HG03103 (cell line): ENCODE measurements at regions not wholly inside any gene's neighbourhood (a gene's known extent, or its start where the extent isn't known, plus 50 kb on each side); places are given as distances from the start of the nearest gene placed in this dataset.
A peak's percentile ranks its signal among the peaks of the same experiment; 100 is the strongest.
"Not testable (repeated sequence)": the region's sequence is repeated elsewhere in the genome, so short reads cannot be mapped to it uniquely, and the experiment has no call there.

ENCODE experiments used
- ATAC-seq: cut with Tn5 transposase; IDR thresholded peaks from one replicate; pipeline ENCODE4 v1.9.1; 2021; ENCODE audit warnings: low read depth; ENCODE audit not compliant: unreplicated experiment

DNA sequence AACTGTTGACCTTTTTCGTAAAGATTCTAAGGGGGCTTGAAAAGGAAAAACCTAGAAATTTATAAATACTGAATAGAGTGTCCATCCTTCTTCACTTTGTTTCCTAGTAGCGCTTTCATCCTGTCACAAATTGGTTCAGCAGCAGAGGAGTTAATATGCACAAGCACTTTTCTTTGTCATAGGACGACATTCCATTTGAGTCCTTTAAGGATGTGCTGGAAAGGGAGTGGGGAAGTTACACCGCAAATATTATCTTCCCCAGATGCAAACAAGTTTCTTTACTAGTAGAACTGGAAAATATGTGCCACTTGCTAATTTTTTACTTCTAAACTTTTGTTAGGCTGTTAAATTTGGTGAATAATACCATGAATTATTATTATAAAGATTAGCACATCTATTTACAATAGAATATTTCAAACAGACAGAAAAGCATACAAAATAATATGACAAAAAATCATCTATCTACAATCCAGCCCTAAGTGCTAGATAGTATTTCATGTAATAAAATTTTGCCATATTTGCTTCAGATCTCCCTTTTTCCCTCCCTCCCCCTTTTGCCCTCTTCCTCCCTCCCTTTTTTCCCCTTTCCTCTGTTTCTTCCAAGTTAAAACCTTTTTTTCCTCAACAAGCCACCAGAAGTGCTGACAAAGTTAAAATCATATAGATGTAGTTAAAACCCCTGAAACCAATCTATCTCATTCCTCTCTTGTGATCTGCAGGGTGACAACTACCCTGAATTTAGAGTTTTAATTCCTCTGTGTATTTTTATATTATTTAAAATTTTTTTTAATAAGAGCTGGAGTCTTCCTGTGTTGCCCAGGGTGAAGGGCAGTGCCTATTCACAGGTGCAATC is 50.5 kb upstream of the MAP4K3 start:
- ATAC-seq: no peak

- no peak for ATAC-seq
Measured at GRCh38 chr2:39488450-39488849, 51.4 kb upstream of the MAP4K3 start.

- no peak for ATAC-seq
Measured at GRCh38 chr2:39490586-39490985, 53.5 kb upstream of the MAP4K3 start.

- peak; percentile 6 for ATAC-seq
Measured at GRCh38 chr2:39491653-39492052, 54.6 kb upstream of the MAP4K3 start.

GRCh38 chr2:39492095-39492590 is 55.1 kb upstream of the MAP4K3 start:
- ATAC-seq: peak; percentile 95

GRCh38 chr2:39492716-39493115 is 55.6 kb upstream of the MAP4K3 start:
- no peak for ATAC-seq

- ATAC-seq: peak; percentile 32
Measured at GRCh38 chr2:39494784-39495251, 57.7 kb upstream of the MAP4K3 start.

- ATAC-seq: no peak
Measured at GRCh38 chr2:39497082-39497801, 60.2 kb upstream of the MAP4K3 start.

GRCh38 chr2:39498176-39498575 is 61.1 kb upstream of the MAP4K3 start:
- not testable (repeated sequence) for ATAC-seq

- no peak for ATAC-seq
Measured at GRCh38 chr2:39498786-39499185, 61.7 kb upstream of the MAP4K3 start.

GRCh38 chr2:39499336-39499735 is 62.3 kb upstream of the MAP4K3 start:
- no peak for ATAC-seq

GRCh38 chr2:39501412-39501811 is 64.3 kb upstream of the MAP4K3 start:
- no peak for ATAC-seq

DNA sequence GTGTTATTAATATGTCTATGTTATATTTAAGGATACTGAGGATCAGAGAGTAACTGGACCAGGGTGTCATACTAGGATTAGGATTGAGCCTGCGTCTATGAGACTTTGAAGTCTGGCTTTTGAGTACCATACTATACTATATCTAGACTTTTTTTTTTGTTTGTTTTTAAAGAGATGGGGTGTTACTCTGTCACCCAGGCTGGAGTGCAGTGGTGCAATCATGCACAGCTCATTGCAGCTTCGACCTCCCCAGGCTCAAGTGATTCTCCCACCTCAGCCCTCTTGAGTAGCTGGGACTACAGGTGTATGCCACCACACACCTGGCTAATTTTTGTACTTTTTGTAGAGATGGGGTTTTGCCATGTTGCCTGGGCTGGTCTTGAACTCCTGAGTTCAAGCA is 66.2 kb upstream of the MAP4K3 start:
- ATAC-seq: no peak

DNA sequence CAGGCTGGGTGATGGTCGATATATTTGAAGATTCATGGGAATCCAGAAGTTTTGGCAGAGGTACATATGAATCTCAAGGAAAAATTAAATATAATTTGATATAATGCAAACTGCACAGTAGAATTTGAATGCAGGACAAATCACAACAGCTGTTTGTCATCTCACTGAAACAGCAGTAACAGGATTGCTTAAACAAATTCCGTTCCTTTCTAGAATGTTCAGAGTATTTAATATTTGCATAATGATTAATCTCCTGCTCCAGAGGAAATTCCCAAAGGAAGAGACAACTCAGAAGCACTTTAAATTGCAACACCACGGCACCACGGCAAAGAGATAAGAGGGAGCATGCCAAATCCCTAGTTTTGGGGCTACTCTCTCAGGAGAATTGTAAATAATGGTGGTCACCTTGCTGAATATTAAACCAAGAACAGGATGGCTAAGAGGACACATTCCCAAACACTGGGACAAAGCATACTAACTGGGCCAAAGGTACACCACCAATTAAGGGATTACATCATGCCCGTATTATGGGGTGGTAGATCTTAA is 67.8 kb upstream of the MAP4K3 start:
- ATAC-seq: no peak

DNA sequence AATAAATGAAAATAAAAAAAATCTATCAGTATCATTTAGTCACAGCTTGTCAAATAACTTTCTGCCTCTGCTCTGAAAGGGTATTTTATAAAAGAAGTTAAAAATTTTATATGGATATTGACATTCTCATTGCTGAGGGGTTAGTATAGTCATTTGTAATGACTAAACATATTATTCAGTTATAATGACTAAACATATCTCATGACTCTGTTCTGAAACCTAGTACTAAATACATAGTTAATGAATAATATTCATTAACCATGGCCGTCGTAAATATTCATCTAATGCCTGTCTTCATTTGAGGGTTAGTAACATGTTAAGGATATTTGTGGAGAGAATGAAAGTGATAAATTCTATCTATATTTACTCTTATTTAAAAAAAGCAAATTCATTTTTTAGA is 69.1 kb upstream of the MAP4K3 start:
- no peak for ATAC-seq

- no peak for ATAC-seq
Measured at GRCh38 chr2:39508198-39508597, 71.1 kb upstream of the MAP4K3 start.

DNA sequence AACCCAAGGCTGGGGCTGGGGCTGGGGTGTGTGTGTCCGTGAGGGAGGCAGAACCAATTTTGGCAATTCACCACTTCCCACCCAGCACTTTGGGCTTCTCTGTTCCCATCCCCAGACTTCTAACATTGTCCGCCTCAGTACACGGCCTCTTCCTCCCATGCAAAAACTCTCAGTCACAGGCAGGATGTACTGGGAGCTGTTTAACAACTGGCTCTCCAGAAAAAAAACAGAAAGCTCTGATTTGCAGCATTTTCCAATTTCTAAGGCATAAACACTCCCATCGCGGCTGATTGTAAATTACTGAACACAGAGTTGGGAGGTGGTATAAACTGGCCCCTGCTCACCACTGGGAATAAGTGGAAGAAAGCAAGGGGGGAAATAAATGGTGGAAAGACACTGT is 73.1 kb upstream of the MAP4K3 start:
- ATAC-seq: no peak

DNA sequence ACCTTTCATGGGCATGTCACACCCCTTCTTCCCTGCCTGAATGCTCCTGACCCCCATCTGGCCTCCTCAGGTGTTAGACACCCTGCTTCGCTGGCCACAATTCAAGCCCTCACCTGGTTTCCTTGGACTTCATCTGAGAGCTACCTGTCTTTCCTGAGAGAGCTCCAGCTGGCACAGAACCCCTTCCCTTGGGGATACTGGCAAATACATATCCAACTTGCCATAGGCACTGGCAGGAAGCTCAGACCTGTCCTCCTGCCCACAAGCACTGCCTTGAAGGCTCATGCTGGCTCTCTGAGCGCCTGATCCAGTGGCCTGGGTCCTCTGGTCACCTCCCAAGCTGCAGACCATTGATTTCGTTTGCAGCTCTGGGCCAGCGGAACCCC is 74.1 kb upstream of the MAP4K3 start:
- no peak for ATAC-seq

DNA sequence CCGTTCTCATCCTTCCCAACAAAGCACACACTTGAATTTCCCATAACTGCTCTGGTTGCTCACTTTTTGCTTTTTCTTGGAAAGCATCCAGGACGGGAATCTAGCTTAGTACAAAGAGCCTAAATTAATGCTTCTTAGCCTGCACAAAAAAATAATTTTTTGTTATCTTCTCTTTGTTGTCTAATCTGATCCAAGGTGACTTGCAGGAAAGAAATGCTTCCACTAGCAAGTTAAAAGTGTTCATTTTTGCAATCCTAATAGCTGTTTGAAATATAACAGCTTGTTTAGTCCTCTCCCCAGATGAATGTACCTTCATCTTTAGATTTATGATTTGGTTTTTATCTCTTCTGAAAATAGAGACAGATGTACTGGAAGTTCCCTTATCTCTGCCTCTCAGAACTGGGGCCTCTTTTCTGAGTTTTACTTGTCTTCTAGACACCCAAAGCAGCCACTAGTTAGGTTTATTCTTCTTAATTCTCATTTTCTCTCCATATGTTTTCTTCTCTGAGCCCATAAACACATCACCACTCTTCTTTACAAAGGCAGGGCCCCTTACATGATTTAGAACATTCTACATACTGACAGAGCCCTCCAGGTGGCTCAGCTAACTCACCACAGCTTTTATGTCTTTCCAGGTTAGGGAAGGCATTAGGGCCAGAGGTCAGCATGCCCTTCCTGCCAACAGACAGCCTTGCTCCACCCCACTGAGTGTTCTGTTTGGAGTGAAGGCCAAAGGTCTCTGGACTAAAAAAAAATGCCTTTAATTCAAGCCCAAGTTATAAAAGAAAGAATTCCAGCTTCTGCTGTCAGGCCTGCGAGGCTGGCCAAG is 74.7 kb upstream of the MAP4K3 start:
- no peak for ATAC-seq

DNA sequence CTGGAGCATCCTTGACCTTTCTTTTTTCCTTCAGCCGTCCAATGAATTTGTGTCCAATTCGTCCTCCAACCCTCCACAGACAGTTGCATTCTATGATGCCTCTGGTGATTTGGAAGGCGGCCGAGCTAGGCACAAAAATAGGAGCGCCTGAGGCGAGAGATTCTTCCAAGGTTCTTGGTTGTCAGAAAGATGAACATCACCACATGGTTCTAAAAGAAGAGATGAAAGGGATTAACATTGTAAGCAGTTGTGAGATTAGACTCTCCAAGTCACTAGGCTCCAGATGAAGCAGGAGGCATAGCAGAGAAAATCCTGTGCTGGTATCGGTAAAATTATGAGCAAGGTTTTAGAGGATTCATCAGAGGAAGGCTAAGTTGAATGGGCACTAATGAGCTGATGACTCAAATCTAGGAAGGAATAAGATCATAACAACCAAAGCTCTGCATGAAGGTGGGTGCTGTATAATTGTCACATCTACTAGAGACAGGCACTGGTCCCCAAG is 75.4 kb upstream of the MAP4K3 start:
- ATAC-seq: no peak
